Vagina (tissue), 2 donors: ENCODE measurements at regions not wholly inside any gene's neighbourhood (a gene's known extent, or its start where the extent isn't known, plus 50 kb on each side); places are given as distances from the start of the nearest gene placed in this dataset.

ENCODE experiments used
- DNase-seq, 2 donors: peaks; one replicate each; pipeline ENCODE4 v3.0.0-alpha.2; 2017; ENCODE audit errors: extremely low spot score in 2 of 2
- H3K27ac ChIP-seq: fragments of 200-600 bp; sonication (generic); one replicate; pipeline ENCODE4 v1.5.1; 2019
- H3K27me3 ChIP-seq: fragments of 200-600 bp; sonication (generic); one replicate; pipeline ENCODE4 v1.5.1; 2019
- H3K36me3 ChIP-seq, 2 donors: fragments of 200-600 bp; sonication (generic); one replicate each; pipeline ENCODE4 v1.5.1; 2017 to 2019
- H3K4me1 ChIP-seq: fragments of 200-600 bp; sonication (generic); one replicate; pipeline ENCODE4 v1.5.1; 2019
- H3K4me3 ChIP-seq, 2 donors: fragments of 200-600 bp; sonication (generic); 1 replicate in 1 of 2; 2 replicates in 1 of 2; pipeline ENCODE4 v1.5.1; 2016 to 2019
- H3K9me3 ChIP-seq: fragments of 200-600 bp; sonication (generic); one replicate; pipeline ENCODE4 v1.5.1; 2019
- CTCF ChIP-seq, 3 experiments: fragments of 450-650 bp in 2 of 3; fragments of 200-600 bp in 1 of 3; sonication (generic) in 1 of 3; IDR thresholded peaks; one replicate each; pipeline ENCODE4 v1.5.1; 2017 to 2019; ENCODE audit warnings: antibody characterized with exemption in 3 of 3, mild to moderate bottlenecking in 2 of 3, moderate library complexity in 2 of 3
- POLR2A ChIP-seq, 2 donors: fragments of 450-650 bp; IDR thresholded peaks; one replicate each; pipeline ENCODE4 v1.6.1; 2017; ENCODE audit warnings: antibody characterized with exemption in 2 of 2, mild to moderate bottlenecking in 2 of 2, moderate library complexity in 2 of 2
- POLR2AphosphoS5 ChIP-seq, 2 donors: sonication (generic); formaldehyde crosslinking; IDR thresholded peaks; one replicate each; pipeline ENCODE4 v1.9.0; 2017; ENCODE audit warnings: antibody characterized with exemption in 2 of 2, mild to moderate bottlenecking in 2 of 2, low read depth in 1 of 2; ENCODE audit not compliant: insufficient read depth in 1 of 2
- intact Hi-C: fragments of 100-400 bp; cut with DNase I; formaldehyde crosslinking; loops from one replicate; pipeline ENCODE4 v1.15.1; 2023

DNA sequence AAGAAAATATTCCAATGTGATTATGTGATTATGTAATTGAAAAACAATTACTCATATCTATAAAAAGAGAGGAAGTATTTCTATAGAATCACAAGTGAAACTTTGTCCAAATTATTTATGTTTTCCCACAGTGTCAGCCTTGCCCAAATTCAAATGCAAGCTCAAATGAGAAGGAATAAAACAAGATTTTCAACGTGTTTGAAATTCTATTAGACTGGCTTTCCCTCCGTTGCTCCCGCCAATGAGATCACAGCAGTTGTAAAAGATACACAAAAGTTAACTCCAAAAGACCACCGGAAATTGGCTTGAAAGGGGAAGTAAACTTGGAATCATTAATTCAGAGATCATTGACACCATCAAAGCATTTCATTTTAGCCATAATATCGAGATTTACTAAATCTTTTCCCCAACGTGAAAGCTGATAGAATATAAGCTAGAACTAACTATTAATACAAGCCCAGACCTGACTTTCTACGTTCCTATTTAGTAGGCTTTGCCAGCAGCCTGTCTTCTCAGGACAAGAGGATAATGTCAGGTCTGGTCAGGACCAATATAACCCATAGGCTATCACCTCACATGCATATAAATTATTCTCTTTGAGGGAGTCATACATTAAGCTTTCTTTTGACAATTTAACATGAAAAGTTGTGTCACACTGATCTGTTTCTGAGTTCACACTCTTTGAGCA lies 222.6 kb upstream of the CHAC2 start:
- no peaks in the 10 kb centered on the region for H3K9me3 ChIP-seq
- no peaks in the 10 kb centered on the region for H3K4me1 ChIP-seq
- no peak overlapping the region for H3K4me3 ChIP-seq
- H3K27me3 ChIP-seq = no peaks in the 10 kb centered on the region
- no peaks in the 10 kb centered on the region for H3K36me3 ChIP-seq
- H3K27ac ChIP-seq = no peak overlapping the region
- TF ChIP-seq POLR2A (IDR thresholded peaks at IDR 0.05) (no peak), POLR2AphosphoS5 (IDR thresholded peaks at IDR 0.05; ENCODE audit: insufficient read depth in 1 of 2, low read depth in 1 of 2) (no peak), CTCF (IDR thresholded peaks at IDR 0.05) (no peak)
- intact Hi-C loops = no loop called here
- DNase-seq = no peak

GRCh38 chr2:53543083-53543482 lies 224.5 kb upstream of the CHAC2 start:
- Histone ChIP-seq H3K27ac (no peak overlapping the region), H3K9me3 (no peaks in the 10 kb centered on the region), H3K27me3 (no peaks in the 10 kb centered on the region), H3K4me3 (no peak overlapping the region), H3K36me3 (no peaks in the 10 kb centered on the region), H3K4me1 (no peaks in the 10 kb centered on the region)
- intact Hi-C loops = no loop called here
- no peak for DNase-seq
- no peak for TF ChIP-seq POLR2AphosphoS5 (IDR thresholded peaks at IDR 0.05; ENCODE audit: insufficient read depth in 1 of 2, low read depth in 1 of 2)
- TF ChIP-seq POLR2A (IDR thresholded peaks at IDR 0.05) = no peak
- TF ChIP-seq CTCF (IDR thresholded peaks at IDR 0.05) = no peak

GRCh38 chr2:53536583-53537361 lies 230.8 kb upstream of the CHAC2 start:
- Histone ChIP-seq H3K4me3 (no peak overlapping the region), H3K4me1 (no peaks in the 10 kb centered on the region), H3K27me3 (no peaks in the 10 kb centered on the region), H3K9me3 (no peaks in the 10 kb centered on the region), H3K27ac (no peak overlapping the region), H3K36me3 (no peaks in the 10 kb centered on the region)
- no peak for DNase-seq
- intact Hi-C loops = no loop called here
- no peak for TF ChIP-seq POLR2AphosphoS5 (IDR thresholded peaks at IDR 0.05; ENCODE audit: insufficient read depth in 1 of 2, low read depth in 1 of 2)
- no peak for TF ChIP-seq CTCF (IDR thresholded peaks at IDR 0.05)
- TF ChIP-seq POLR2A (IDR thresholded peaks at IDR 0.05) = no peak

- H3K27ac ChIP-seq = no peak overlapping the region
- no peak for TF ChIP-seq CTCF (IDR thresholded peaks at IDR 0.05)
- no peak for TF ChIP-seq POLR2A (IDR thresholded peaks at IDR 0.05)
- TF ChIP-seq POLR2AphosphoS5 (IDR thresholded peaks at IDR 0.05; ENCODE audit: insufficient read depth in 1 of 2, low read depth in 1 of 2) = no peak
- H3K9me3 ChIP-seq = no peaks in the 10 kb centered on the region
- no peaks in the 10 kb centered on the region for H3K4me1 ChIP-seq
- intact Hi-C loops = no loop called here
- no peak overlapping the region for H3K4me3 ChIP-seq
- no peaks in the 10 kb centered on the region for H3K27me3 ChIP-seq
- no peaks in the 10 kb centered on the region for H3K36me3 ChIP-seq
- no peak for DNase-seq
Observed at GRCh38 chr2:53535234-53535840, 232.3 kb upstream of the CHAC2 start.
